A673 (cell line): ENCODE measurements at regions not wholly inside any gene's neighbourhood (a gene's known extent, or its start where the extent isn't known, plus 50 kb on each side); places are given as distances from the start of the nearest gene placed in this dataset.
A peak's percentile ranks its signal among the peaks of the same experiment; 100 is the strongest.

Experiments used
- EZH2 ChIP-seq: fragments of 200-600 bp; sonication (generic); IDR thresholded peaks from 2 replicates; pipeline ENCODE4 v1.6.1; 2017; ENCODE audit warnings: borderline replicate concordance, low read depth, mild to moderate bottlenecking, mixed read lengths, antibody characterized with exemption, low read length; ENCODE audit not compliant: poor library complexity, severe bottlenecking
- TF ChIP-seq, protein P1 (sequence below): fragments of 300-800, 200-600 bp; sonication (generic); conservative IDR thresholded peaks from 2 replicates; pipeline ENCODE4 v1.5.1; 2017; ENCODE audit warnings: low read depth, mild to moderate bottlenecking, antibody characterized with exemption, low read length, moderate library complexity, mixed read lengths

GRCh38 chr14:62117010-62117750, 355.0 kb downstream of the SNAPC1 start:
- TF ChIP-seq, protein P1, sequence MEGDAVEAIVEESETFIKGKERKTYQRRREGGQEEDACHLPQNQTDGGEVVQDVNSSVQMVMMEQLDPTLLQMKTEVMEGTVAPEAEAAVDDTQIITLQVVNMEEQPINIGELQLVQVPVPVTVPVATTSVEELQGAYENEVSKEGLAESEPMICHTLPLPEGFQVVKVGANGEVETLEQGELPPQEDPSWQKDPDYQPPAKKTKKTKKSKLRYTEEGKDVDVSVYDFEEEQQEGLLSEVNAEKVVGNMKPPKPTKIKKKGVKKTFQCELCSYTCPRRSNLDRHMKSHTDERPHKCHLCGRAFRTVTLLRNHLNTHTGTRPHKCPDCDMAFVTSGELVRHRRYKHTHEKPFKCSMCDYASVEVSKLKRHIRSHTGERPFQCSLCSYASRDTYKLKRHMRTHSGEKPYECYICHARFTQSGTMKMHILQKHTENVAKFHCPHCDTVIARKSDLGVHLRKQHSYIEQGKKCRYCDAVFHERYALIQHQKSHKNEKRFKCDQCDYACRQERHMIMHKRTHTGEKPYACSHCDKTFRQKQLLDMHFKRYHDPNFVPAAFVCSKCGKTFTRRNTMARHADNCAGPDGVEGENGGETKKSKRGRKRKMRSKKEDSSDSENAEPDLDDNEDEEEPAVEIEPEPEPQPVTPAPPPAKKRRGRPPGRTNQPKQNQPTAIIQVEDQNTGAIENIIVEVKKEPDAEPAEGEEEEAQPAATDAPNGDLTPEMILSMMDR = peak; percentile 62
- peak; percentile 75 for TF ChIP-seq EZH2
